DND-41 (cell line): ENCODE measurements at regions not wholly inside any gene's neighbourhood (a gene's known extent, or its start where the extent isn't known, plus 50 kb on each side); places are given as distances from the start of the nearest gene placed in this dataset.
A peak's percentile ranks its signal among the peaks of the same experiment; 100 is the strongest.

ENCODE experiments used
- ATAC-seq: fragments of 200-7000 bp; cut with Tn5 transposase; 3 replicates; pipeline ENCODE4 v1.9.1; 2021; ENCODE audit warnings: low read depth; ENCODE audit not compliant: insufficient read depth
- DNase-seq: peaks from one replicate; pipeline ENCODE4 v3.0.0-alpha.2; 2020
- H2AFZ ChIP-seq: 2 replicates; pipeline ENCODE4 v1.6.0; 2012; ENCODE audit warnings: low read depth, low read length
- H3K27ac ChIP-seq: 2 replicates; pipeline ENCODE4 v1.5.1; 2012; ENCODE audit warnings: low read length, inconsistent platforms
- H3K27me3 ChIP-seq: fragments of 200-600 bp; sonication (generic); 2 replicates; pipeline ENCODE4 v1.6.0; 2012; ENCODE audit warnings: low read length, mild to moderate bottlenecking, inconsistent platforms; ENCODE audit not compliant: insufficient read depth, poor library complexity
- H3K36me3 ChIP-seq: 2 replicates; pipeline ENCODE4 v1.5.1; 2012; ENCODE audit warnings: low read length, inconsistent platforms; ENCODE audit not compliant: insufficient read depth
- H3K4me1 ChIP-seq: 2 replicates; pipeline ENCODE4 v1.5.1; 2012; ENCODE audit warnings: mild to moderate bottlenecking, low read length; ENCODE audit not compliant: insufficient read depth
- H3K4me2 ChIP-seq: 2 replicates; pipeline ENCODE4 v1.6.0; 2012; ENCODE audit warnings: mild to moderate bottlenecking, moderate library complexity, low read length, inconsistent platforms; ENCODE audit not compliant: insufficient read depth
- H3K4me3 ChIP-seq, 2 experiments: fragments of 200-600 bp in 1 of 2; shearing (Covaris generic) in 1 of 2; 2 replicates each; pipeline ENCODE4 v1.5.1; 2012 to 2016; ENCODE audit warnings: inconsistent platforms in 2 of 2, low read length in 2 of 2, mild to moderate bottlenecking in 2 of 2, low read depth in 1 of 2, moderate library complexity in 1 of 2
- H3K79me2 ChIP-seq: 2 replicates; pipeline ENCODE4 v1.6.0; 2012; ENCODE audit warnings: low read length, inconsistent platforms; ENCODE audit not compliant: insufficient read depth
- H3K9ac ChIP-seq: 2 replicates; pipeline ENCODE4 v1.6.0; 2012; ENCODE audit warnings: low read depth, mild to moderate bottlenecking, inconsistent platforms, low read length, moderate library complexity
- H3K9me3 ChIP-seq: 2 replicates; pipeline ENCODE4 v1.5.1; 2012; ENCODE audit warnings: low read length, moderate library complexity, mild to moderate bottlenecking, inconsistent platforms; ENCODE audit not compliant: insufficient read depth, severe bottlenecking
- H4K20me1 ChIP-seq: 2 replicates; pipeline ENCODE4 v1.6.0; 2012; ENCODE audit warnings: low read length; ENCODE audit not compliant: insufficient read depth
- CTCF ChIP-seq: IDR thresholded peaks from 2 replicates; pipeline ENCODE4 v1.5.1; 2012; ENCODE audit warnings: borderline replicate concordance, low read length, moderate library complexity, mild to moderate bottlenecking; ENCODE audit not compliant: poor library complexity, severe bottlenecking; ENCODE audit errors: extremely low read depth
- EZH2 ChIP-seq: IDR thresholded peaks from 3 replicates; pipeline ENCODE4 v1.6.1; 2012; ENCODE audit warnings: borderline replicate concordance, low read depth, mild to moderate bottlenecking, moderate library complexity, low read length, inconsistent platforms; ENCODE audit not compliant: severe bottlenecking

DNA sequence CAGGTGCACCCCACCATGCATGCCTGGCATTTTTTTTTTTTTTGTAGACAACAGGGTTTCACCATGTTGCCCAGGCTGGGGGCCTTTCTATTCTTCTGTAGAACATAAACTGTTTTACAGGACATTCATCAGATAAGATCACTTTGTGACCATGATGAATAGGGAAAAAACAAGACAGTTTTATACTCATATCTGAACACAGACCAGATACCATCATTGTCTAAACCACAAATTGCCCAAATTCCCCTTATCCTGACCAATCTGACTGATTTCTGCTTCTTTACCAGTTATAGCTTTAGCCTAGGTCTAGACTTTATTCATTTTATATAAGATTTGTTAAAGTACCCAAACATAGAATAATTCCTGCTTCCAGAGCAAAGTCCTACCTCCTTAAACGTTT is 1699.3 kb upstream of the TMEFF2 start:
- no peak for DNase-seq
- Histone ChIP-seq H3K4me3 (no peak overlapping the region), H3K9me3 (no peaks in the 10 kb centered on the region), H3K4me1 (peaks cover 27% of the 10 kb centered on the region), H3K4me2 (no peak overlapping the region), H4K20me1 (no peaks in the 10 kb centered on the region), H2AFZ (no peak overlapping the region), H3K36me3 (no peaks in the 10 kb centered on the region), H3K27me3 (no peaks in the 10 kb centered on the region), H3K79me2 (no peaks in the 10 kb centered on the region), H3K9ac (no peak overlapping the region), H3K27ac (no peak overlapping the region)
- no peak for ATAC-seq
- no peak for TF ChIP-seq EZH2
- TF ChIP-seq CTCF: no peak

DNA sequence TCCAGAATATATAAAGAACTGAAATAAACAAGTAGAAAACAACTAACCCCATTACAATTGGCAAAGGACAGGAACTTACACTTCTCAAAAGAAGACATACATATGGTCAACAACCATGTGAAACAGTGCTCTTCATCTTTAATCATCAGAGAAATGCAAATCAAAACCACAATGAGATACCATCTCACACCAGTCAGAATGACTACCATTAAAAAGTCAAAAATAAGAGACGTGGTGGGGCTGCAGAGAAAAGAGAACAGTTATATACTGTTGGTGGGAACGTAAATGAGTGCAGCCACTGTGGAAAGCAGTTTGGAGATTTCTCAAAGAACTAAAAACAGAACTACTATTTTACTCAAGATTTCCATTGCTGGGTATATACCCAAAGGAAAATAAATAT is 1696.3 kb upstream of the TMEFF2 start:
- Histone ChIP-seq H3K9me3 (no peaks in the 10 kb centered on the region), H3K79me2 (no peaks in the 10 kb centered on the region), H3K36me3 (no peaks in the 10 kb centered on the region), H3K4me2 (no peak overlapping the region), H4K20me1 (no peaks in the 10 kb centered on the region), H2AFZ (no peak overlapping the region; the same call in 1 of the 2 replicates), H3K4me3 (no peak overlapping the region), H3K4me1 (peaks cover 27% of the 10 kb centered on the region), H3K27ac (no peak overlapping the region; the same call in 1 of the 2 replicates), H3K9ac (no peak overlapping the region), H3K27me3 (no peaks in the 10 kb centered on the region)
- peak; percentile 70 for ATAC-seq
- TF ChIP-seq EZH2: no peak
- no peak for TF ChIP-seq CTCF
- DNase-seq: no peak

DNA sequence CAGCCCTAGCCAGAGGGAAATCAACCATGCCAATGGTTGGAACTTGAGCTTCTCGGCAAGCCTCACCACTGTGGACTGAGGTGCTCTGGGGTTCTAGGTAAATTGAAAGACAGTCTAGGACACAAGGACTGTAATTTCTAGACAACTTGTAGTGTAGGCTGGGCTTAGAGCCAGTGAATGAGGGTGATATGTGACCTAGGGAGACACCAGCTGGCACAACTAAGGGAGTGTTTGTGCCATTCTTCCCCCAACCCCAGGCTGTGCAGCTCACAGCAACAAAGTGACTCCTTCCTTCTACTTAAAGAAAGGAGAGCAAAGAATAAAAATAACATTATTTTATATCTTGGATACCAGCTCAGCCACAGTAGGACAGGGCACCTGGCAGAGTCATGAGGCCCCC is 1690.7 kb upstream of the TMEFF2 start:
- Histone ChIP-seq H3K4me3 (no peak overlapping the region), H3K9ac (no peak overlapping the region), H3K36me3 (no peaks in the 10 kb centered on the region), H3K4me2 (no peak overlapping the region), H4K20me1 (no peaks in the 10 kb centered on the region), H3K27me3 (no peaks in the 10 kb centered on the region), H3K9me3 (peaks cover 15% of the 10 kb centered on the region), H2AFZ (no peak overlapping the region), H3K4me1 (peaks cover 4% of the 10 kb centered on the region; the same call in 1 of the 2 replicates), H3K27ac (no peak overlapping the region), H3K79me2 (no peaks in the 10 kb centered on the region)
- DNase-seq (no peak), ATAC-seq (no peak)
- no peak for TF ChIP-seq CTCF
- no peak for TF ChIP-seq EZH2

DNA sequence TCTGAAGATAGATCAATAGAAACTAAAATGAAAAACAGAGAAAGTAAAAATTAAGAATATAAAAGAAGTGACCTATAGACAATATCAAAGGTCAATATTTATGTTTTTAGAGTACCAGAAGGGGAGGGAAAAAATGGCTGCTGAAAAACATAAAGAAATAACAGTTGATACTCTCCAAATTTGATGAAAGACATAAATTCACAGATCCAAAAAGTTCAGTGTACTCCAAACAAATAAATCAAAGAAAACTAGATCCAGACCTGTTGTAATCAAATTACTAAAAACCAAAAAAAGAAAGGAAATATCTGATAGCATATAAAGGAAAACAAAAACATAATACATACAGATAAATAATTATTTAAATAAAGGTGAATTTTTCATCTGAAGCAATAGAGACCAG is 1689.1 kb upstream of the TMEFF2 start:
- DNase-seq: no peak
- TF ChIP-seq CTCF (no peak), EZH2 (no peak)
- H3K27ac ChIP-seq: no peak overlapping the region
- no peak overlapping the region for H3K4me2 ChIP-seq
- H3K9ac ChIP-seq: no peak overlapping the region
- no peak overlapping the region for H2AFZ ChIP-seq
- no peak for ATAC-seq
- H3K36me3 ChIP-seq: no peaks in the 10 kb centered on the region
- H3K4me3 ChIP-seq: no peak overlapping the region
- H3K4me1 ChIP-seq: no peaks in the 10 kb centered on the region
- H3K79me2 ChIP-seq: no peaks in the 10 kb centered on the region
- peaks cover 15% of the 10 kb centered on the region for H3K9me3 ChIP-seq
- H3K27me3 ChIP-seq: no peaks in the 10 kb centered on the region
- no peaks in the 10 kb centered on the region for H4K20me1 ChIP-seq
